Nephron (organoid): ENCODE measurements at regions not wholly inside any gene's neighbourhood (a gene's known extent, or its start where the extent isn't known, plus 50 kb on each side); places are given as distances from the start of the nearest gene placed in this dataset.
"Not testable (repeated sequence)": the region's sequence is repeated elsewhere in the genome, so short reads cannot be mapped to it uniquely, and the experiment has no call there.

ENCODE experiments used
- H3K27ac Mint-ChIP-seq, 3 experiments: 2 replicates each; pipeline ENCODE4 v1.8.0; 2020; ENCODE audit warnings: mixed read lengths in 3 of 3, mild to moderate bottlenecking in 2 of 3, moderate library complexity in 1 of 3
- H3K27me3 Mint-ChIP-seq: 2 replicates; pipeline ENCODE4 v1.8.0; 2021; ENCODE audit warnings: low read depth, mild to moderate bottlenecking, moderate library complexity, mixed read lengths
- H3K36me3 Mint-ChIP-seq: 2 replicates; pipeline ENCODE4 v1.8.0; 2020; ENCODE audit warnings: low read depth, mixed read lengths
- H3K4me1 Mint-ChIP-seq: 2 replicates; pipeline ENCODE4 v1.8.0; 2020; ENCODE audit warnings: mixed read lengths
- H3K4me3 Mint-ChIP-seq, 3 experiments: 2 replicates each; pipeline ENCODE4 v1.8.0; 2020; ENCODE audit warnings: mild to moderate bottlenecking in 3 of 3, mixed read lengths in 3 of 3, moderate library complexity in 2 of 3
- H3K9me3 Mint-ChIP-seq: 2 replicates; pipeline ENCODE4 v1.8.0; 2020; ENCODE audit warnings: mixed read lengths
- CTCF ChIP-seq, 3 experiments: fragments of 200-600 bp; sonication (generic); IDR thresholded peaks; one replicate each; pipeline ENCODE4 v1.5.0; 2021; ENCODE audit warnings: antibody characterized with exemption in 3 of 3; ENCODE audit not compliant: unreplicated experiment in 3 of 3

GRCh38 chr2:13818002-13818401 is 814.5 kb upstream of the LRATD1 start:
- no peak overlapping the region for H3K27ac Mint-ChIP-seq
- H3K9me3 Mint-ChIP-seq = no peaks in the 10 kb centered on the region
- no peaks in the 10 kb centered on the region for H3K36me3 Mint-ChIP-seq
- TF ChIP-seq CTCF (IDR thresholded peaks at IDR 0.05; ENCODE audit: unreplicated experiment in 3 of 3) = no peak
- H3K27me3 Mint-ChIP-seq = no peaks in the 10 kb centered on the region
- H3K4me3 Mint-ChIP-seq = no peak overlapping the region
- H3K4me1 Mint-ChIP-seq = no peaks in the 10 kb centered on the region

GRCh38 chr2:13819896-13820295 is 812.6 kb upstream of the LRATD1 start:
- Mint-ChIP-seq H3K4me3 (no peak overlapping the region), H3K36me3 (no peaks in the 10 kb centered on the region), H3K4me1 (no peaks in the 10 kb centered on the region), H3K27ac (no peak overlapping the region), H3K9me3 (no peaks in the 10 kb centered on the region), H3K27me3 (no peaks in the 10 kb centered on the region)
- TF ChIP-seq CTCF (IDR thresholded peaks at IDR 0.05; ENCODE audit: unreplicated experiment in 3 of 3) = no peak

GRCh38 chr2:13821255-13821880 is 811.1 kb upstream of the LRATD1 start:
- H3K4me3 Mint-ChIP-seq = no peak overlapping the region
- H3K36me3 Mint-ChIP-seq = no peaks in the 10 kb centered on the region
- H3K4me1 Mint-ChIP-seq = no peaks in the 10 kb centered on the region
- TF ChIP-seq CTCF (IDR thresholded peaks at IDR 0.05; ENCODE audit: unreplicated experiment in 3 of 3) = no peak
- no peak overlapping the region for H3K27ac Mint-ChIP-seq
- no peaks in the 10 kb centered on the region for H3K27me3 Mint-ChIP-seq
- H3K9me3 Mint-ChIP-seq = no peaks in the 10 kb centered on the region

GRCh38 chr2:13822365-13822764 is 810.2 kb upstream of the LRATD1 start:
- no peaks in the 10 kb centered on the region for H3K9me3 Mint-ChIP-seq
- H3K27ac Mint-ChIP-seq = no peak overlapping the region
- H3K36me3 Mint-ChIP-seq = no peaks in the 10 kb centered on the region
- H3K27me3 Mint-ChIP-seq = no peaks in the 10 kb centered on the region
- TF ChIP-seq CTCF (IDR thresholded peaks at IDR 0.05; ENCODE audit: unreplicated experiment in 3 of 3) = no peak
- no peaks in the 10 kb centered on the region for H3K4me1 Mint-ChIP-seq
- H3K4me3 Mint-ChIP-seq = no peak overlapping the region

GRCh38 chr2:13826314-13826853 is 806.1 kb upstream of the LRATD1 start:
- H3K9me3 Mint-ChIP-seq = no peaks in the 10 kb centered on the region
- no peak overlapping the region for H3K27ac Mint-ChIP-seq
- no peak overlapping the region for H3K4me3 Mint-ChIP-seq
- no peaks in the 10 kb centered on the region for H3K36me3 Mint-ChIP-seq
- no peaks in the 10 kb centered on the region for H3K4me1 Mint-ChIP-seq
- TF ChIP-seq CTCF (IDR thresholded peaks at IDR 0.05; ENCODE audit: unreplicated experiment in 3 of 3) = no peak
- no peaks in the 10 kb centered on the region for H3K27me3 Mint-ChIP-seq

- Mint-ChIP-seq H3K27ac (no peak overlapping the region), H3K36me3 (no peaks in the 10 kb centered on the region), H3K27me3 (no peaks in the 10 kb centered on the region), H3K4me1 (no peaks in the 10 kb centered on the region), H3K4me3 (no peak overlapping the region), H3K9me3 (no peaks in the 10 kb centered on the region)
- no peak for TF ChIP-seq CTCF (IDR thresholded peaks at IDR 0.05; ENCODE audit: unreplicated experiment in 3 of 3)
These were observed 773.9 kb upstream of the LRATD1 start for GRCh38 chr2:13858626-13859025.

GRCh38 chr2:13868275-13868674 is 764.2 kb upstream of the LRATD1 start:
- H3K27me3 Mint-ChIP-seq, H3K4me1 Mint-ChIP-seq, H3K4me3 Mint-ChIP-seq, H3K27ac Mint-ChIP-seq, H3K36me3 Mint-ChIP-seq: not testable (repeated sequence)
- H3K9me3 Mint-ChIP-seq = peaks cover 16% of the 10 kb centered on the region
